H1 (cell line): ENCODE measurements at regions not wholly inside any gene's neighbourhood (a gene's known extent, or its start where the extent isn't known, plus 50 kb on each side); places are given as distances from the start of the nearest gene placed in this dataset.

Source experiments
- CEBPB ChIP-seq: IDR thresholded peaks from 2 replicates; pipeline ENCODE4 v1.6.1; 2012; ENCODE audit warnings: low read depth, low read length
- CTCF ChIP-seq, 3 experiments: IDR thresholded peaks; 1 replicate in 2 of 3; 2 replicates in 1 of 3; pipeline versions ENCODE4 v1.5.1 to v1.6.1; 2011; ENCODE audit warnings: low read length in 3 of 3, mild to moderate bottlenecking in 3 of 3, inconsistent platforms in 2 of 3, low read depth in 1 of 3, moderate library complexity in 1 of 3; ENCODE audit not compliant: insufficient read depth in 1 of 3; ENCODE audit errors: control extremely low read depth in 1 of 3
- FOSL1 ChIP-seq: IDR thresholded peaks from 2 replicates; pipeline ENCODE4 v1.6.1; 2011; ENCODE audit warnings: mild to moderate bottlenecking, low read depth, low read length, moderate library complexity; ENCODE audit not compliant: insufficient read depth
- KDM4A ChIP-seq: IDR thresholded peaks from one replicate; pipeline ENCODE4 v1.7.1; 2012; ENCODE audit warnings: low read depth, mild to moderate bottlenecking, moderate library complexity, low read length, inconsistent platforms; ENCODE audit not compliant: severe bottlenecking
- TAF7 ChIP-seq: optimal IDR thresholded peaks from 2 replicates; pipeline ENCODE3; 2011; ENCODE audit warnings: low read depth, mild to moderate bottlenecking, inconsistent platforms, low read length, moderate library complexity, borderline replicate concordance

GRCh38 chr9:13876741-13877140 is 437.2 kb downstream of the NFIB start (continued):
- TF ChIP-seq CTCF (IDR thresholded peaks at IDR 0.05; ENCODE audit: control extremely low read depth in 1 of 3, insufficient read depth in 1 of 3, low read depth in 1 of 3, low read length in 3 of 3), result no peak
- TF ChIP-seq CEBPB, result no peak
- no peak for TF ChIP-seq FOSL1
- TF ChIP-seq KDM4A, result no peak
- TF ChIP-seq TAF7, result no peak
- TF ChIP-seq, all 59 proteins: peak for 0
